ENCODE measurements at regions not wholly inside any gene's neighbourhood (a gene's known extent, or its start where the extent isn't known, plus 50 kb on each side); places are given as distances from the start of the nearest gene placed in this dataset.

- no peak for TF ChIP-seq EGR1 (IDR thresholded peaks at IDR 0.05; ENCODE audit: low read depth in 2 of 2)
- no peak for TF ChIP-seq REST (IDR thresholded peaks at IDR 0.05)
- TF ChIP-seq ATF3 (IDR thresholded peaks at IDR 0.05) = no peak
- no peak for TF ChIP-seq SP1 (IDR thresholded peaks at IDR 0.05)
- TF ChIP-seq ZBTB33 (IDR thresholded peaks at IDR 0.05) = no peak
- TF ChIP-seq CTCF (IDR thresholded peaks at IDR 0.05; ENCODE audit: low read depth, low read length, missing input control) = no peak
- no peak for TF ChIP-seq HNF4A (conservative IDR thresholded peaks at IDR 0.05)
- TF ChIP-seq HNF4G (IDR thresholded peaks at IDR 0.05) = no peak
- TF ChIP-seq RAD21 (IDR thresholded peaks at IDR 0.05) = no peak
- no peak for TF ChIP-seq RXRA (IDR thresholded peaks at IDR 0.05)
- no peak for TF ChIP-seq JUND (IDR thresholded peaks at IDR 0.05)
- no peak for TF ChIP-seq FOXA1 (IDR thresholded peaks at IDR 0.05)
- no peak for TF ChIP-seq MAX (IDR thresholded peaks at IDR 0.05)
Measured at GRCh38 chrX:122119361-122119760, 1064.7 kb upstream of the GRIA3 start.
